Loucy (cell line): ENCODE measurements at regions not wholly inside any gene's neighbourhood (a gene's known extent, or its start where the extent isn't known, plus 50 kb on each side); places are given as distances from the start of the nearest gene placed in this dataset.
A peak's percentile ranks its signal among the peaks of the same experiment; 100 is the strongest.

Experiments used
- H2AFZ ChIP-seq: fragments of 200-600 bp; sonication (generic); 2 replicates; pipeline ENCODE4 v1.6.0; 2016; ENCODE audit warnings: antibody characterized with exemption, mild to moderate bottlenecking, low read length, moderate library complexity
- H3F3A ChIP-seq: fragments of 200-600 bp; 2 replicates; pipeline ENCODE4 v1.6.0; 2016; ENCODE audit warnings: antibody characterized with exemption, low read depth, mild to moderate bottlenecking
- H3K27me3 ChIP-seq: fragments of 200-600 bp; sonication (generic); 2 replicates; pipeline ENCODE4 v1.6.1; 2014; ENCODE audit warnings: low read length, mild to moderate bottlenecking; ENCODE audit not compliant: insufficient read depth, poor library complexity, severe bottlenecking
- H3K36me3 ChIP-seq: fragments of 200-600 bp; sonication (generic); 2 replicates; pipeline ENCODE4 v1.6.1; 2016; ENCODE audit warnings: low read length; ENCODE audit not compliant: insufficient read depth
- H3K4me1 ChIP-seq: fragments of 200-600 bp; sonication (generic); 2 replicates; pipeline ENCODE4 v1.5.1; 2014; ENCODE audit warnings: low read length, mild to moderate bottlenecking; ENCODE audit not compliant: insufficient read depth, poor library complexity, severe bottlenecking
- H3K4me2 ChIP-seq: fragments of 200-600 bp; sonication (generic); 2 replicates; pipeline ENCODE4 v1.6.0; 2014; ENCODE audit warnings: antibody characterized with exemption, low read length, low read depth, mild to moderate bottlenecking; ENCODE audit not compliant: poor library complexity, severe bottlenecking
- H3K4me3 ChIP-seq: fragments of 200-600 bp; sonication (generic); 2 replicates; pipeline ENCODE4 v1.5.1; 2014; ENCODE audit warnings: low read length, mild to moderate bottlenecking, mixed read lengths; ENCODE audit not compliant: poor library complexity, severe bottlenecking
- H3K79me2 ChIP-seq: fragments of 200-600 bp; sonication (generic); 2 replicates; pipeline ENCODE4 v1.6.1; 2014; ENCODE audit warnings: low read length; ENCODE audit not compliant: insufficient read depth
- H3K9ac ChIP-seq: fragments of 200-600 bp; sonication (generic); 2 replicates; pipeline ENCODE4 v1.6.0; 2014; ENCODE audit warnings: mild to moderate bottlenecking, low read depth, low read length, moderate library complexity; ENCODE audit not compliant: poor library complexity, severe bottlenecking
- H3K9me2 ChIP-seq: fragments of 200-600 bp; sonication (generic); replicated peaks from 2 replicates; pipeline ENCODE4 v1.6.1; 2016; ENCODE audit warnings: low read depth, low read length, mixed read lengths
- H3K9me3 ChIP-seq: fragments of 200-600 bp; sonication (generic); 2 replicates; pipeline ENCODE4 v1.6.1; 2014; ENCODE audit warnings: mild to moderate bottlenecking, antibody characterized with exemption, low read length, low read depth; ENCODE audit not compliant: insufficient read depth
- H4K20me1 ChIP-seq: fragments of 200-600 bp; sonication (generic); 2 replicates; pipeline ENCODE4 v1.6.0; 2014; ENCODE audit warnings: antibody characterized with exemption, low read length, mild to moderate bottlenecking; ENCODE audit not compliant: insufficient read depth, poor library complexity, severe bottlenecking
- EZH2phosphoT487 ChIP-seq: fragments of 200-600 bp; IDR thresholded peaks from 2 replicates; pipeline ENCODE4 v1.6.1; 2018; ENCODE audit warnings: antibody characterized with exemption, mild to moderate bottlenecking, moderate library complexity, borderline replicate concordance
- TF ChIP-seq, protein P1 (sequence below): fragments of 200-600 bp; sonication (generic); conservative IDR thresholded peaks from 2 replicates; pipeline ENCODE4 v1.5.1; 2014; ENCODE audit warnings: mild to moderate bottlenecking, antibody characterized with exemption, low read length

DNA sequence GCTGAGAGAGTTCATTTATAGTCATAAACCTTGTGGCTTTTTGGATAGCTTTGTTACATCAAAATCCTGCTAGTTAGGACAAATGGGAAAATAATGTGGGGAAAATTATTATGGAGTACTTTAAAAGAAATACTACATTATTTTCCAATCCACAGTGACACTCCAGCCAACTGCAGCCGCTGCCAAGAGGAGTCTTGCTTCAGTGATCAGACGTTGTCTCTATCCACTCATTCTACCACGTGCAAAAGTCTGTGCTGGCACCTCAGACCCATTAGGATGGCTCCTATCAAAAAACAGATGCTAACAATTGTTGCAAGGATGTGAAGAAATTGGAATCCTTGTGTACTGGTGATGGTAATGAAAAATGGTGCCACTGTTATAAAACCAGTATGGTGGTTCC lies 128.6 kb upstream of the IQSEC1 start:
- no peak for TF ChIP-seq EZH2phosphoT487
- TF ChIP-seq, protein P1, sequence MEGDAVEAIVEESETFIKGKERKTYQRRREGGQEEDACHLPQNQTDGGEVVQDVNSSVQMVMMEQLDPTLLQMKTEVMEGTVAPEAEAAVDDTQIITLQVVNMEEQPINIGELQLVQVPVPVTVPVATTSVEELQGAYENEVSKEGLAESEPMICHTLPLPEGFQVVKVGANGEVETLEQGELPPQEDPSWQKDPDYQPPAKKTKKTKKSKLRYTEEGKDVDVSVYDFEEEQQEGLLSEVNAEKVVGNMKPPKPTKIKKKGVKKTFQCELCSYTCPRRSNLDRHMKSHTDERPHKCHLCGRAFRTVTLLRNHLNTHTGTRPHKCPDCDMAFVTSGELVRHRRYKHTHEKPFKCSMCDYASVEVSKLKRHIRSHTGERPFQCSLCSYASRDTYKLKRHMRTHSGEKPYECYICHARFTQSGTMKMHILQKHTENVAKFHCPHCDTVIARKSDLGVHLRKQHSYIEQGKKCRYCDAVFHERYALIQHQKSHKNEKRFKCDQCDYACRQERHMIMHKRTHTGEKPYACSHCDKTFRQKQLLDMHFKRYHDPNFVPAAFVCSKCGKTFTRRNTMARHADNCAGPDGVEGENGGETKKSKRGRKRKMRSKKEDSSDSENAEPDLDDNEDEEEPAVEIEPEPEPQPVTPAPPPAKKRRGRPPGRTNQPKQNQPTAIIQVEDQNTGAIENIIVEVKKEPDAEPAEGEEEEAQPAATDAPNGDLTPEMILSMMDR: no peak
- Histone ChIP-seq H3K4me2 (no peak overlapping the region), H3K36me3 (no peaks in the 10 kb centered on the region), H4K20me1 (no peaks in the 10 kb centered on the region), H2AFZ (no peak overlapping the region), H3K27me3 (no peaks in the 10 kb centered on the region), H3F3A (no peaks in the 10 kb centered on the region), H3K9me3 (no peaks in the 10 kb centered on the region), H3K79me2 (no peaks in the 10 kb centered on the region), H3K4me1 (peaks cover 3% of the 10 kb centered on the region), H3K9ac (no peak overlapping the region), H3K9me2 (no peaks in the 10 kb centered on the region), H3K4me3 (no peak overlapping the region)

DNA sequence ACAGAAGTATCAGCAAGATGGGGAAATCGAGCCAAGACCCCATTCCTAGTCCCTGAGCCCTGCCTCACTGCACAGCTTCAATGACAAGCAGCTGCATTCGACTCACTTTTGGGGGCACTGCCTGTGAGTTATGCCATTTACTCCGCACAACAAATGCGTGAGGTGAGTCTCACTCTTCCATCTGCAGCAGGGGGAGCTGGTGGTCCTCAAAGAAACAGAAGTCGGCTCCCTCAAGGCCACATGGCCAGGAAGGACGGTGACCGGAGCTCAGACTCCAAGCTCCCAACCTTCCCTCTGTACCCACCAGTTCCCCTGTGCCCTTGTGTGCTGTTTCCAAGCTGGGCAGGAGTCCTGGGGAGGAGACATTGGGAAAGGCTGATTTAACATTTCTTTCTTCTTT lies 127.7 kb upstream of the IQSEC1 start:
- H4K20me1 ChIP-seq: no peaks in the 10 kb centered on the region
- H3K4me2 ChIP-seq: no peak overlapping the region
- TF ChIP-seq, protein P1: peak; percentile 66
- TF ChIP-seq EZH2phosphoT487: no peak
- 0 out of 2 replicates have a peak overlapping the region, but pooled peaks have one; percentile 25 for H2AFZ ChIP-seq
- no peak overlapping the region for H3K4me3 ChIP-seq
- no peaks in the 10 kb centered on the region for H3K27me3 ChIP-seq
- H3K36me3 ChIP-seq: no peaks in the 10 kb centered on the region
- H3F3A ChIP-seq: no peaks in the 10 kb centered on the region
- no peak overlapping the region for H3K9ac ChIP-seq
- H3K79me2 ChIP-seq: no peaks in the 10 kb centered on the region
- H3K4me1 ChIP-seq: peaks cover 12% of the 10 kb centered on the region
- H3K9me2 ChIP-seq: no peaks in the 10 kb centered on the region
- H3K9me3 ChIP-seq: no peaks in the 10 kb centered on the region

DNA sequence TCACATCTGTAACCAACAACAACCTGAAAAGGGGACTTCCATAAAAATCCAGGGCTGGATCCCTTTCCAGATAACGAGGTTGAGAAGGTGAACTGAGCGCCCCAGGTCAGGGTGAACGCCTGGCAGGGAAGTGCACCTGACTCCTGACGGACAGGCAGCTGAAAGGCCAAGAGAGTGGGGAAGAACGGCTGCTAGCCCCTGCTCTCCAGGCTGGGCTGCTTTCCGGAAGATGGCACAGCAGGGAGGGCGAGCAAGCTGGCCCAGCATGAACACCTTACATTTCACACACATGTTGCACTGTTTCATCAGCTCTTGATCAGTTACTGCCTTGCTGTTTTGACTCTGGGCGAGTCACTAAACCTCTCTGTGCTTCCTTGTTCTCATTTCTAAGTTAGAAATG lies 127.2 kb upstream of the IQSEC1 start:
- Histone ChIP-seq H3K36me3 (no peaks in the 10 kb centered on the region), H3K79me2 (no peaks in the 10 kb centered on the region)

More for the DNA sequence above, 127.2 kb upstream of the IQSEC1 start:
- peaks cover 17% of the 10 kb centered on the region for H3K4me1 ChIP-seq
- H3K9me2 ChIP-seq: no peaks in the 10 kb centered on the region
- no peaks in the 10 kb centered on the region for H3K9me3 ChIP-seq
- no peaks in the 10 kb centered on the region for H4K20me1 ChIP-seq
- no peak overlapping the region for H2AFZ ChIP-seq
- H3K4me2 ChIP-seq: no peak overlapping the region
- no peaks in the 10 kb centered on the region for H3F3A ChIP-seq
- H3K9ac ChIP-seq: no peak overlapping the region
- H3K4me3 ChIP-seq: no peak overlapping the region
- TF ChIP-seq, protein P1: no peak
- no peak for TF ChIP-seq EZH2phosphoT487
- H3K27me3 ChIP-seq: no peaks in the 10 kb centered on the region
